Upper lobe of left lung (tissue), 4 donors: ENCODE measurements at regions not wholly inside any gene's neighbourhood (a gene's known extent, or its start where the extent isn't known, plus 50 kb on each side); places are given as distances from the start of the nearest gene placed in this dataset.
"Not testable (repeated sequence)": the region's sequence is repeated elsewhere in the genome, so short reads cannot be mapped to it uniquely, and the experiment has no call there.

ENCODE experiments used
- POLR2AphosphoS5 ChIP-seq, 2 donors: sonication (generic); formaldehyde crosslinking; IDR thresholded peaks; one replicate each; pipeline ENCODE4 v1.5.1; 2017; ENCODE audit warnings: antibody characterized with exemption in 2 of 2
- TF ChIP-seq, protein P1 (sequence below), 6 experiments: fragments of 450-650 bp in 4 of 6; fragments of 200-600 bp in 2 of 6; sonication (generic) in 2 of 6; IDR thresholded peaks; one replicate each; pipeline ENCODE4 v1.5.1; 2016 to 2019; ENCODE audit warnings: antibody characterized with exemption in 6 of 6

DNA sequence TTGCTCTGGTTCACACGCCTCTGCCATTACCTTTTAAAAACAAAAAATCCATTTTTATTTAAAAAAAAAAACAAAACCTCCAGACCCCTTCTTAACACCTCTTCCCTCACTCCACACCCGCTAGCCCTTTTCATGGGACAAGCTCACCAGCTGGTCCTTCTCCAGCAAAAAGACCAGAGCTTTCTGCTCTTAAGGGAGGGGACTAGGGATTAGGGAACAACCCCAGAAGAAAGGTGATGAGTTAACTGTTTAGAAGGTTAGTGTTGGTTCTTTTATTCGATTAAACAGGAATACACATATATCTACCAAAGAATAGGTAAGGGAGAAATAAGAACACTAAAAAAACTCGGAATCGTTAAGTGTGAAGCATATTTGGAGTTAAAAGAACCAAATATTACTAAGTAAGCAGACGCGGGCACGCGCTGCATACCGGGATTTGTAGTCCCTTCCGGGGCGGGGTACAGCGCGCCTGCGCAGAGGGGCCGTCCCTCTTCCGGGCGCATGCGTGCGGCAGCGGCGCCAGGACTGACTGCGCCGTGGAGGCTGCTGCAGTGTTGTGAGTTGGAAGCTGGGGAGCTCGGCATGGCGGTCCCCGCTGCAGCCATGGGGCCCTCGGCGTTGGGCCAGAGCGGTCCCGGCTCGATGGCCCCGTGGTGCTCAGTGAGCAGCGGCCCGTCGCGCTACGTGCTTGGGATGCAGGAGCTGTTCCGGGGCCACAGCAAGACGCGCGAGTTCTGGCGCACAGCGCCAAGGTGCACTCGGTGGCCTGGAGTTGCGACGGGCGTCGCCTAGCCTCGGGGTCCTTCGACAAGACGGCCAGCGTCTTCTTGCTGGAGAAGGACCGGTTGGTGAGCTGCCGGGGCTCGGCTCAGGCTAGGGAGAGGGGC is 92.6 kb upstream of the FAM153A start:
- TF ChIP-seq, protein P1, sequence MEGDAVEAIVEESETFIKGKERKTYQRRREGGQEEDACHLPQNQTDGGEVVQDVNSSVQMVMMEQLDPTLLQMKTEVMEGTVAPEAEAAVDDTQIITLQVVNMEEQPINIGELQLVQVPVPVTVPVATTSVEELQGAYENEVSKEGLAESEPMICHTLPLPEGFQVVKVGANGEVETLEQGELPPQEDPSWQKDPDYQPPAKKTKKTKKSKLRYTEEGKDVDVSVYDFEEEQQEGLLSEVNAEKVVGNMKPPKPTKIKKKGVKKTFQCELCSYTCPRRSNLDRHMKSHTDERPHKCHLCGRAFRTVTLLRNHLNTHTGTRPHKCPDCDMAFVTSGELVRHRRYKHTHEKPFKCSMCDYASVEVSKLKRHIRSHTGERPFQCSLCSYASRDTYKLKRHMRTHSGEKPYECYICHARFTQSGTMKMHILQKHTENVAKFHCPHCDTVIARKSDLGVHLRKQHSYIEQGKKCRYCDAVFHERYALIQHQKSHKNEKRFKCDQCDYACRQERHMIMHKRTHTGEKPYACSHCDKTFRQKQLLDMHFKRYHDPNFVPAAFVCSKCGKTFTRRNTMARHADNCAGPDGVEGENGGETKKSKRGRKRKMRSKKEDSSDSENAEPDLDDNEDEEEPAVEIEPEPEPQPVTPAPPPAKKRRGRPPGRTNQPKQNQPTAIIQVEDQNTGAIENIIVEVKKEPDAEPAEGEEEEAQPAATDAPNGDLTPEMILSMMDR (IDR thresholded peaks at IDR 0.05), result not testable (repeated sequence)
- TF ChIP-seq POLR2AphosphoS5 (IDR thresholded peaks at IDR 0.05), result not testable (repeated sequence)
